ENCODE measurements at regions not wholly inside any gene's neighbourhood (a gene's known extent, or its start where the extent isn't known, plus 50 kb on each side); places are given as distances from the start of the nearest gene placed in this dataset.

- Histone ChIP-seq H3K9me3 (no peaks in the 10 kb centered on the region), H3K4me1 (ENCODE audit: low read depth) (no peaks in the 10 kb centered on the region), H3K4me3 (no peak overlapping the region), H3K36me3 (ENCODE audit: low read depth) (no peaks in the 10 kb centered on the region)
- TF ChIP-seq, protein P1, sequence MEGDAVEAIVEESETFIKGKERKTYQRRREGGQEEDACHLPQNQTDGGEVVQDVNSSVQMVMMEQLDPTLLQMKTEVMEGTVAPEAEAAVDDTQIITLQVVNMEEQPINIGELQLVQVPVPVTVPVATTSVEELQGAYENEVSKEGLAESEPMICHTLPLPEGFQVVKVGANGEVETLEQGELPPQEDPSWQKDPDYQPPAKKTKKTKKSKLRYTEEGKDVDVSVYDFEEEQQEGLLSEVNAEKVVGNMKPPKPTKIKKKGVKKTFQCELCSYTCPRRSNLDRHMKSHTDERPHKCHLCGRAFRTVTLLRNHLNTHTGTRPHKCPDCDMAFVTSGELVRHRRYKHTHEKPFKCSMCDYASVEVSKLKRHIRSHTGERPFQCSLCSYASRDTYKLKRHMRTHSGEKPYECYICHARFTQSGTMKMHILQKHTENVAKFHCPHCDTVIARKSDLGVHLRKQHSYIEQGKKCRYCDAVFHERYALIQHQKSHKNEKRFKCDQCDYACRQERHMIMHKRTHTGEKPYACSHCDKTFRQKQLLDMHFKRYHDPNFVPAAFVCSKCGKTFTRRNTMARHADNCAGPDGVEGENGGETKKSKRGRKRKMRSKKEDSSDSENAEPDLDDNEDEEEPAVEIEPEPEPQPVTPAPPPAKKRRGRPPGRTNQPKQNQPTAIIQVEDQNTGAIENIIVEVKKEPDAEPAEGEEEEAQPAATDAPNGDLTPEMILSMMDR (IDR thresholded peaks at IDR 0.05) = no peak
- no peak for DNase-seq
- ATAC-seq = no peak
- intact Hi-C loops (cut with DNase I, micrococcal nuclease) = no loop called here
Observed at GRCh38 chr4:126859872-126860271, 772.9 kb upstream of the INTU start.

DNA sequence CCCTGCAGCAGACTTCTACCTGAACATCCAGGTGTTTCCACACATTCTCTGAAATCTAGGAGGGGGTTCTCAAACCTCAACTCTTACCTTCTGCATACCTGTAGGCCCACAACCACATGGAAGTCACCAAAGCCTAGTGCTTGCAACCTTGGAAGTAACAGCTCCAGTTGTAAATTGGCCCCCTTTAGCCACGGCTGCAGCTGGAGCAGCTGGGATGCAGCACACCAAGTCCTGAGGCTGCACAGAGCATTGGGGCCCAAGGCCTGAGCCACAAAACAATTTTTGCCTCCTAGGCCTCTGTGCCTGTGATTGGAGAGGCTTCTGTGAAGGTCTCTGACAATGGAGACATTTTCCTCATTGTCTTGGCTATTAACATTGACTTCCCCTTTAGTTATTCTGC is 772.4 kb upstream of the INTU start:
- DNase-seq = no peak
- no peak for ATAC-seq
- no peaks in the 10 kb centered on the region for H3K4me1 ChIP-seq (ENCODE audit: low read depth)

DNA sequence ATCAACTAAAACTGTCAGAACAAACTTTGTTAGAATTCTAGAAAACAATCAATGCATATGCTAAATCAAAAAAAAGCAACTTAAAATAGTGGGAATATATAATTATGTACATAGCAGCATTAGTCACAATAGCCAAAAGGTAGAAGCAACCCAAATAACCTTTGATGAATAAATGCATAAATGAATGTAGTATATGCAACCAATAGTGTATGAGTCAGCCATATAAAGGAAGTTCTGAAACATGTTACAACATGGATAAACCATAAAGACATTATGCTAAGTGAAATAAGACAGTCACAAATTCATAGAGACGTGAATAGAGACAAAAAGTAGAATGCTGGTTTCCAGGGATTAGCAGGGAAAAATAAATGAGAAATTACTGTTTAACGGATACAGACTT is 762.8 kb upstream of the INTU start:
- intact Hi-C loops (cut with DNase I, micrococcal nuclease) = no loop called here
- TF ChIP-seq, protein P1 (IDR thresholded peaks at IDR 0.05) = no peak
- Histone ChIP-seq H3K4me3 (no peak overlapping the region), H3K4me1 (ENCODE audit: low read depth) (no peaks in the 10 kb centered on the region), H3K36me3 (ENCODE audit: low read depth) (no peaks in the 10 kb centered on the region), H3K9me3 (peaks cover 56% of the 10 kb centered on the region)
- no peak for ATAC-seq
- no peak for DNase-seq

More for the DNA sequence above, 772.4 kb upstream of the INTU start:
- no peaks in the 10 kb centered on the region for H3K9me3 ChIP-seq
- H3K4me3 ChIP-seq = no peak overlapping the region
- intact Hi-C loops (cut with DNase I, micrococcal nuclease) = no loop called here
- TF ChIP-seq, protein P1 (IDR thresholded peaks at IDR 0.05) = no peak
- H3K36me3 ChIP-seq (ENCODE audit: low read depth) = no peaks in the 10 kb centered on the region

DNA sequence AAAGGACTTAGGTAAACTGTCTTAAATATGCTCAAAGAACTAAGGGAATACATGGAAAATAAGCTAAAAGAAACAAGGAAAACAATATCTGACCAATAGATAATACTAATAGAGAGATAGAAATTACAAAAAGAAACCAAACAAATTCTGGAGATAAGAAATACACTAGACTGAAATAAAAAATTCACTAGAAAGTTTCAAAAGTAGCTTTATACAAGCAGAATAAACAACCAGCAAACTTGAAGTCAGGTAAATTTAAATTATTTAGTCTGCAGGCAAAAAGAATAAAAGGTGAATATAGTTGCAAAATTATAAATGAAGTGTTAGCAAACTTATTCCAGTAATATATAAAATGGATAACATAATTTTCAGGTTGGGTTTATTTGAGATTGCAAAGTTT is 760.9 kb upstream of the INTU start:
- H3K36me3 ChIP-seq (ENCODE audit: low read depth) = no peaks in the 10 kb centered on the region
- no peaks in the 10 kb centered on the region for H3K4me1 ChIP-seq (ENCODE audit: low read depth)
- H3K4me3 ChIP-seq = no peak overlapping the region
- intact Hi-C loops (cut with DNase I, micrococcal nuclease) = no loop called here
- TF ChIP-seq, protein P1 (IDR thresholded peaks at IDR 0.05) = no peak
- H3K9me3 ChIP-seq = peaks cover 49% of the 10 kb centered on the region
- ATAC-seq (no peak), DNase-seq (no peak)

DNA sequence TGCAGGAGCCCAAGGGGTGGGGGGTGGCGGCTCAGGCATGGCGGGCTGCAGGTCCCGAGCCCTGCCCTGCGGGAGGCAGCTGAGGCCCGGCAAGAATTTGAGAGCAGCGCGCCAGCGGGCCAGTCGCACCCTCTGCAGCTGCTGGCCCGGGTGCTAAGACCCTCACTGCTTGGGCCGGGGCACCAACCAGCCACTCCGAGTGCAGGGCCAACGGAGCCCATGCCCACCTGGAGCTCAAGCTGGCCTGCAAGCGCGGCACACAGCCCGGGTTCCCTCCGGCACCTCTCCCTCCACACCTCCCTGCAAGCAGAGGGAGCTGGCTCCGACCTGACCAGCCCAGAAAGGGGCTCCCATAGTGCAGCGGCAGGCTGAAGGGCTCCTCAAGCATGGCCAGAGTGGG is 758.2 kb upstream of the INTU start:
- TF ChIP-seq, protein P1 (IDR thresholded peaks at IDR 0.05) = no peak
- DNase-seq (no peak), ATAC-seq (no peak)
- Histone ChIP-seq H3K4me3 (no peak overlapping the region), H3K4me1 (ENCODE audit: low read depth) (no peaks in the 10 kb centered on the region), H3K36me3 (ENCODE audit: low read depth) (no peaks in the 10 kb centered on the region), H3K9me3 (peaks cover 37% of the 10 kb centered on the region)
- intact Hi-C loops (cut with DNase I, micrococcal nuclease) = no loop called here

DNA sequence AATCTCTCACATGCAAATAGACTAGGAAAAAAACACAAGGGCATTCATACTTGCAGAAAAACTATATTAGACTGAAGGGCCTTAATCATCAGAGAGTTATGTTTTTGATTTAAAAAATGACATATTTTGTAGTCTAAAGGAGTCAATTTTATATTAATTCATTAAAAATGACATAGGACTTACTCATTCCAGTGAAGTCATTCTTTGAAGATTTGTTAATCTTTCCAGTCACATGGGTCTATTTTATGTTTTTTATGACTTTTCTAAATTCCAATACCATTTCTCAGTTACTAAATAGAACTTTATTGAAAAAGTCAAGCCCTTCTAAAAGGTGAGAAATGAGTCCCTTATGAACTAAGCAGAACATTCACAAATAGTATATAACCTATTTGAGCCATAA is 743.8 kb upstream of the INTU start:
- TF ChIP-seq, protein P1 (IDR thresholded peaks at IDR 0.05) = no peak
- Histone ChIP-seq H3K4me1 (ENCODE audit: low read depth) (no peaks in the 10 kb centered on the region), H3K4me3 (no peak overlapping the region), H3K36me3 (ENCODE audit: low read depth) (no peaks in the 10 kb centered on the region), H3K9me3 (peaks cover 10% of the 10 kb centered on the region)
- no peak for DNase-seq
- intact Hi-C loops (cut with DNase I, micrococcal nuclease) = no loop called here
- no peak for ATAC-seq
